Jurkat, Clone E6-1 (cell line): ENCODE measurements at regions not wholly inside any gene's neighbourhood (a gene's known extent, or its start where the extent isn't known, plus 50 kb on each side); places are given as distances from the start of the nearest gene placed in this dataset.
"Not testable (repeated sequence)": the region's sequence is repeated elsewhere in the genome, so short reads cannot be mapped to it uniquely, and the experiment has no call there.

ENCODE experiments used
- DNase-seq: peaks from one replicate; pipeline ENCODE4 v3.0.0-alpha.2; 2011; ENCODE audit warnings: low read depth, low spot score
- H3K4me3 ChIP-seq: 2 replicates; pipeline ENCODE4 v1.5.1; 2011; ENCODE audit warnings: mild to moderate bottlenecking, low read length, control low read depth, moderate library complexity

DNA sequence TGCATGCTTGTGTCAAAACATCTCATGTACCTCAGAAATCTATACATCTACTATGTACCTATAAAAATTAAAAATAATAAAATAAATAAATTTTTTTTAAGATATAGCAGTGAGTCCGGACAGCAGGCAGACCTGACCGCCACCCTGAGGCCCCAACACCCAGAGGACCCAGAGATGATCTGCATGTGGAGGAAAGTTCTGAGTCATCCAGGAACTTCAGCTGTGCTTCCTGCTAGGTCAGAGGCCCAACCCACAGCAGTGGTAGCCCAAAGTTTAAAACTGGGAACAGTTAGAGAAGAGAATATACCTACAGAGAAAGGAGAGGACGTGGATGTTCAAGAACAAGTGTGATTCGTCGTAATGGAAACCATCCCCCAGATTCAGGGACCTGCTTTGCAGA is 683.7 kb upstream of the NRP1 start:
- H3K4me3 ChIP-seq = no peak overlapping the region
- no peak for DNase-seq

DNA sequence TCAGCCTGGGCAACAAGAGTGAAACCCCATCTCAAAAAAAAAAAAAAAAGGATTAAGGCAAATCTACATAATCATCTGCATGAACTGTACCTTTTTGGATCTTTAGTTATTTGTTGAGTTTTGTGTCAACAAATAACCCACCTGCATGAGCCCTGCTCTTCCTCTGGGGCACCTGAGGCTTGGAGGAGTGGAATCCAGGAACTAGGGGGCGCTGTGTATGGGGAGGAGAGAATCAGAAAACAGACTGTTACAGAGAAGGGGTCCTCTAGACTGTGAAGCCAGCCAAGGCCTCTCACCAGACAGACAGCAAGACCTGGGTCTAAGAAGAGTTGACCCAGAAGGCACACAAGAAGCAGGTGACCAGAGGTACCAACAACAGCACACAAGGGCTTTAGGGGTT is 682.8 kb upstream of the NRP1 start:
- peak; percentile 7 for DNase-seq
- H3K4me3 ChIP-seq = no peak overlapping the region

DNA sequence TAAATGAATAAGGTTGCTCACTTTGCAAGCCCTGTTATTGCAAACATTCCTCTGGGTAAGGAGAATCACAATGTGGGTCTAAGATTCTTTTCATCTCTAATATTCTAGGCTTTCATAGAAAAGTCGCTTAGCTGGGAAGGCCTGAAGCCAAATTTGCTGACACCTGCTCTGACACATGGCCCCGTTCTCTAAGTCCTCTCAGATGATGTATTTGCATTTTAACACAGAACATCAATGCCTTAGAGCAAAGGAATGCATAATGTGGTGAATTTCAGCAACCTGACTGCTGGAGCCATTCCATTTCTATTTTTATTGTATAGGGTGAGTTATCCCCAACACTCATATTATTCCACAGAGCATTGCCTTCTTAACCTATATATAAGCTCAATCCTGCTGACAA is 682.1 kb upstream of the NRP1 start:
- DNase-seq = no peak
- H3K4me3 ChIP-seq = no peak overlapping the region

DNA sequence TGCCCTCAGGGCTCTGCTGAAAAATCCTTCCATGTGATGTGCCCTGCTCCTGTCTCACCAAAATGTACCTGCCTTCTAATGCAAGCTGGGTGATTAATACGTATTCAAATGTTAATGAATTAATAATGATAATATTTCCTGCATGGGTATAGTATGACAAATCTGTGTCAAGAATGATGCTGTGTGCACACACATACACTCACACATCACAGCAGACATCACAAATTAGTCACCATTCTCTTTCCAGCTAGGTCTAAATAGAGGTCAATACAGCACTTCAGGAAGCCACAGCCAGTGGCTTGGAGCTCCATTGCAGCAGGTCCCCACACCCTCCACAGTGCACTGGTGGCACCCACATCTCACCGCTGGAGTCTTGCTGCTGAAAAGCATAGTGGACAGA is 681.2 kb upstream of the NRP1 start:
- H3K4me3 ChIP-seq = no peak overlapping the region
- no peak for DNase-seq

DNA sequence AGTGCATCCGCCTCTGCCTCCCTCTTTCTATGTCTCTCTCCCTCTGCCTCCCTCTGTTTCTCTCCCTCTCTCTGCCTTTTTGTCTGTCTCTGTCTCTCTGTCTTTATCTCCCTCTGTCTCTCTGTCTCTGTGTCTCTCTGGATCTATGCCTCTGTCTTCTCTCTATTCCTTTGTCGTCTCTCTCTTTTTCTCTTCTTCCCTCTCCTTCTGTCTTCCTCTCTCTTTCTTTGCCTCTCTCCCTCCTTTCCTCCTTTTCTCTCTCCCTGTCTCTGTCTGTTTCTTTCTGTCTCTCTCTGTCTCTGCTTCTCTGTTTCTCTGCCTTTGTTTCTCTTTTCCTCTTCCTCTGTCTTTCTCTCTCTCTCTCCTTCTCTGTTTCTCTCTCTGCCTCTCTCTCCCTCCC is 678.8 kb upstream of the NRP1 start:
- no peak for DNase-seq
- no peak overlapping the region for H3K4me3 ChIP-seq

DNA sequence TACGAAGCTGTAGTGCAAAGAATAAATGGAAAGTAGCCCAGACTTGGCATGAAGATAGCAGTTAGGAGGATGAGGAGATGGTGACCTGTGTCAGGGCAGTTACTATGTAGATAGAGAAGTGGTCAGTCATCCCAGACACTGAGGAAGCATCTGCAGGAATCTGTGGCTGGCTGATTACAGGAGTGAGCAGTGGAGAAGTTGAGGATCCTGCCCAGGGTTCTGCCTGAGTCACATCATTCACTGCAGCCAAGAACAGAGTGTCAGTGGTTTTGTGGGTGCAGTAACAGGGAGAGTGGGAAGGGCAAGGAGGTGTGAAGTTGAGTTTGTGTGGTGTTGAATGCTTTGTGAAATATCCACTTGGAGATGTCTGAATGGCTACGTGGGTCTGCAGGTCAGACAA is 676.4 kb upstream of the NRP1 start:
- H3K4me3 ChIP-seq = no peak overlapping the region
- no peak for DNase-seq

DNA sequence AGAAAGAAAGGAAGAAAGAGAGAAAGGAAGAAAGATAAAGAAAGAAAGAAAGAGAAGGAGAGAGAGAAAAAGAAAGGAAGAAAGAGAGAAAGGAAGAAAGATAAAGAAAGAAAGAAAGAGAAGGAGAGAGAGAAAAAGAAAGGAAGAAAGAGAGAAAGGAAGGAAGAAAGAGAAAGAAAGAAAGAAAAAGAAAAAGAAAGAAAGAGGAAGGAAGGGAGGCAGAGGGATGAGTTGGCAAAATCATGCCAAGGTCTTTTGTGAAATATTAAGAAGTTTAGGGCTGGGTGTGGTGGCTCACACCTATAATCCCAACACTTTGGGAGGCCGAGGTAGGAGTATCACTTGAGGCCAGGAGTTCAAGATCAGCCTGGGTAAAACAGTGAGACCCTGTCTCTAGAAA is 675.8 kb upstream of the NRP1 start:
- not testable (repeated sequence) for DNase-seq, H3K4me3 ChIP-seq

DNA sequence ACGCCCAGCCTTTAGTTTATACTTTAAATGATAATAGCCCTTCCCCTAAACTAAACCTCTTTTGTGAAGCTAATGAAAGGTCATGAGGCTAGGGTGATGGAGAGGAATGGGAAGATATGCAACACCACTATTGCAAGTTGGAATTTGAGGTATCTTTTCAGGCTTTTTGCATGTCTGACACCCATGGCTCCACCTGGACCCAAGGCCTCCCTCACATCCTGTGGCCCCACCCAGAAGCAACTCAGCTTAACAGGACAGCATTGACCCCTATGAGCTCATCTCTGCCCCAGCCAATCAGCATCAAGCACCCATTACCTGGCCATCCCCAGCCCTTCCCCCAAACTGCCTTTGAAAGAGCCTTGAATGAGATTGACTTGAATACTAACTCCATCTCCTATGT is 674.2 kb upstream of the NRP1 start:
- no peak for DNase-seq
- no peak overlapping the region for H3K4me3 ChIP-seq

DNA sequence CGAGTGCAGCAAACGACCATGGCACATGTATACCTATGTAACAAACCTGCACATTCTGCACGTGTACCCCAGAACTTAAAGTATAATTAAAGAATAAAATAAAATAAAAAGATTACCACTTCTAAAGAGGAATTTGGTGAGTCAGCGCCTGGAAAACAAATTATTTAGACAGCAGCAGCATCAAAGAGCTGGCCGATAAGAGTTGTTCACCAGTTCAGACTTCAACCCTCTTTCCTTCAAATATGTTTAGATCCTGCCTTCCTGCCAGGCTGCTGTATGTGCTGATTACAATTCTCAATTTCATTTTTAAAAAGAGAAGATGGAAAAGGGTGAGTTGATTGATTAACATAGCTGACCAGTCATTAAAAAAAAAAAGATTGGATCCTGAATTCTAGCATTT is 672.0 kb upstream of the NRP1 start:
- no peak for DNase-seq
- H3K4me3 ChIP-seq = no peak overlapping the region

DNA sequence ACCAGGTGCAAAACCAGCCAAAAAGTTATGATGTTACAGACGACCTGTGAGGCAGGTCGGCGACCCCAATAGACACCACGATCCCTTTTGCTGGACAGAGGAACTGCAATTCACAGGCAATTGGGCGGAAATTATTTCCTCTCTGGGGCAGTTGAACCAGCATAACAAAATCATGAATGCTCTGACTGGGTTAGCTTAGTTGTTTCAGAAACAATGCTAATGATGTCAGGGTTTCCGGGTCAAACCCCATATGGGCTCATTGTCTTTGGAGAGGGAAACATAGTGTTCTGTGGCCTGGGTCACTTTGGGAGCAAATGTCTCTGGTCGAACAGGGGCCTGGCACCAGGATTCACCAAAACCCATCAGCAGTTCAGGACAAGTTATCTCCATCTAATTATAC is 669.1 kb upstream of the NRP1 start:
- no peak overlapping the region for H3K4me3 ChIP-seq
- no peak for DNase-seq

DNA sequence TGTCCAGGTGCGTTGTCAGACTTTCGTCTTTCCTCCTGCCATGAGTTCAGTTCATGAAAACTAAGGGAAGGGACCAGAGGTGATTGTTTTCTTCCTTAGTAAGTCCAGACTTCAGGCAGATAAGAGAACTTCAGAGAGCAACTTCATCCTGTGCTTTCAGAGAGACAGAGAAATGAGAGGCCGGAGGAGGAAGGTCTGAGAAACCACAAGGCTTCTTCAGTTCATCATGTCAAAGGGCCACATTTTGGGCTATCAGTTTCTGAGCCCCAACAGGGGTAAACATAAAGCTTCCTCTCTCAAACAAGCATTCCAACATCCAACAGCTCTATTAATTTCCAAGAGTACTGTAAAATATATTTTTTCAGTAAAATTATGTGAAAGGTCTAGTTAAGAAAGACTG is 668.4 kb upstream of the NRP1 start:
- no peak overlapping the region for H3K4me3 ChIP-seq
- DNase-seq = no peak

DNA sequence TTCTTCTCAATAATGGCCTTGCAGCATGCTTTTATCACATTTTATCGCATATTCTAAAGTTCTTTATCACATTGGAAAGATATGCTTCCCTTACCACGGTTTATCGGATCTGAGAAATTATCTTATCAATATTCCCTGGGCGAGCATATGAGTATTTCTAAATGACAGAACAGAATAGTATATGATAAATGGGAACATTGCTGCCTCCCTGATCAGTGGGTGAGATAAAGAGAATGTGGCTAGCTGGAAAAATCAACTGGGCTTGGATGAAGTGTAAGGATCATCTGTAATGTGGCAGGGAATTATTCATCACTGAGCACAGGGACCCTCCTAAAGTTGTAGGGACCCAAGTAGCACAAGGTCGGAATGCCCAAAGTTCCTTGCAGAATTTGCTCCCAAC is 667.4 kb upstream of the NRP1 start:
- no peak for DNase-seq

DNA sequence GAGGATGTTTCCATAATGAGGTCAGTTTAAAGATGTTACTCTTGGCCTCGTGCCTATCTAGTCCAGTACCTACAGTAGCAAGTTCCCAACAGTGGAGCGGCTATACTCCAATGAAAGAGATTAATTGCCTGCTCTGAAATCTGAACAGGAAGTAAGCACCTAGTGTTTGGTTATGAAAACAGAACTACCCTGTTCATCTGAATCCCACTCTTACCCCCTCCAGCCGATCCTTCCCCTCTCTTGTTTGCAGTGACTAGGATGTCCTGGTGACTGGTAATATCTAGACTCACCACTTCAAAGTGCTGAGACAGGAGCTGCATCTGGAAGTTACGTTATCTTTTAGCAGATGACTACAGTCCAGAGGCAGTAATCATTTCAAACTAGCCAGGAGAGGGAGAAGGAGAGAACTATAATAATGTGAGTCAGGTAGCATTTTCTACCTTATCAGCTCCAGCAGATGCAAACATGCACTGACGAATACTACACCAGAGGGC is 666.7 kb upstream of the NRP1 start:
- no peak overlapping the region for H3K4me3 ChIP-seq
- DNase-seq = no peak

More for the DNA sequence above, 667.4 kb upstream of the NRP1 start:
- no peak overlapping the region for H3K4me3 ChIP-seq

DNA sequence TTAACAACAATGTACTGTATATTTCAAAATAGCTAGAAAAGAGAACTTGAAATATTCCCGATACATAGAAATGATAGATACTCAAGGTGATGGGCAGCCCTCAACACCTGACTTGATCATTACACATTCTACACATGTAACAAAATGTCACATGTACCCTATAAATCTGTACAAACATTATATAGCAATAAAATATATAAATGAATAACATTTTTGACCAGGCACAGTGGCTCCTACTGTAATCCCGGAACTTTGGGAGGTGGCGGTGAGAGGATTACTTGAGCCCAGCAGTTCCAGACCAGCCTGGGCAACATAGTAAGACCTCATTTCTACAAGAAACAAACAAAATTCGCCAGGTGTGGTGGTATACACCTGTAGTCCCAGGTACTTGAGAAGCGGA is 659.5 kb upstream of the NRP1 start:
- DNase-seq = no peak

DNA sequence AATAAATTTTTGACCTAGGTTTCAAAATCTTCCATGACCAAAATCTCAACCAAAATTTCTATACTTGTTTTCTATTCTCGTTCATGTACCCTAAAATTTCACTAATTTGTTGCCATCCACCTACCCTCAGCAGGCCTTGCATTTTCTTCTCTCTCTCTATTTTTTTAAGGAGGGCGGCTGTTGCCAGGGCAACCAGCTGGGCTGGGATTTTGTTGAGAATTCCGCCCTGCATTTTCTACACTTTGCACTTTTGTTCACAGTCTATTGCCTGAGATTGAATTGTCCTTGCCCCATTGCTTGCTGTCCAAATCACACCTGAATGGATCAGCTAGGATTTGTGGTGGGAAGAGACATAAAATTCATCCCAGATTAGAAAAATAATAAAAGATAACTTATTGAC is 657.5 kb upstream of the NRP1 start:
- no peak for DNase-seq
- no peak overlapping the region for H3K4me3 ChIP-seq

More for the DNA sequence above, 659.5 kb upstream of the NRP1 start:
- no peak overlapping the region for H3K4me3 ChIP-seq

DNA sequence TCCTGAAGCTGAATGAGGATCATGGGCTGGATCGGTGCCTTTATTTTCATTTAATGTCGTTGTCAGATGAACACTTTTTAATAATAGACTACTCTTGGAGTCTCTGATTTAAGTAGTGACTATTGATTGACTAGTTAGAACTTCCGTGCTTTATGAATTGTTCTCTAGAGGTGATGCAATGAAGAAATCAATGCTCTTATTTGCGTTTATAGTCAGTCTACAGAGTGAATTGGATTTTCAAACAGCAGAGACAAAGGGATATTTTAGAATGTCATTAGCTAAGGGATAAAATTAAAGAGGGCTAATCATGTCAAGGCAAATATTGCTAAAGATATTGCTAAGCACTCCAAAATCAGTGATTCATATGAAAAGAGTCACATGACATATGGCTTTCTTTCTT is 652.0 kb upstream of the NRP1 start:
- no peak for DNase-seq
- no peak overlapping the region for H3K4me3 ChIP-seq

DNA sequence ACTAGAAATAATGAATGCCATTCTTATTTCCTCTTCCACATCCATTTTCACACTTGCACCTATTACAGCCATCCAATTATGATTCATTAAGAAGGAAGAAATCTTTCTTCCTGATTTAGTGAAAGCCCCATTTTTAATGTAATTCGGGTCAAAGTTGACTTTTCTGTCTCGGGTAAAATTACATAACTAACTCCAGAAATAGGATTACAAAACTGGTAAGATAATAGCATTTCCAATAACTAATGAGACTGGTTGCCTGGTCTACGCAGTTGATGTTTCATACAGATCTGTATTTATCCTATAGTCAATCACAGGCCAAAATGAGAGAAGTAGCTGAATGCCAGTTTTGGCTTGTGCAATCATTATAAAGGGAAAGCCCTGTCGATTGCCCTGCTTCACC is 651.5 kb upstream of the NRP1 start:
- H3K4me3 ChIP-seq = no peak overlapping the region
- DNase-seq = no peak

DNA sequence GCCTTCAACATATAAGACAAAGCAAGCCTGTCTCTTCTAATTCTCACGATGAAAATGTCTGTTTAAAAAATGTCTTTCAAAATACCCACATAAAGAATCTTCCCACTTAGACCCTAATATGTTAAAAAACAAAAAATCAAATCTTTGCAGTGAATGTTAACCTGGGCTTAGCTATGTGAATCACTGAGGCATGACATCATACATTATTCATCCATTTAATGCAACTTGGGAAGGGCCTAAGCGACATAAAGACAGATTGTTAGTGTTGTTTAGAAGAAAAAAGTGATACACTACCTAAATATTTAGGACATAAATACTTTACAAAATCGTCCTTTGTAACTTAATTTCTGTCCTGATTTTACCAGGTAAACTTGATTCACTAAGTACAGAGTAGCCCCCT is 648.5 kb upstream of the NRP1 start:
- DNase-seq = no peak
- H3K4me3 ChIP-seq = no peak overlapping the region

DNA sequence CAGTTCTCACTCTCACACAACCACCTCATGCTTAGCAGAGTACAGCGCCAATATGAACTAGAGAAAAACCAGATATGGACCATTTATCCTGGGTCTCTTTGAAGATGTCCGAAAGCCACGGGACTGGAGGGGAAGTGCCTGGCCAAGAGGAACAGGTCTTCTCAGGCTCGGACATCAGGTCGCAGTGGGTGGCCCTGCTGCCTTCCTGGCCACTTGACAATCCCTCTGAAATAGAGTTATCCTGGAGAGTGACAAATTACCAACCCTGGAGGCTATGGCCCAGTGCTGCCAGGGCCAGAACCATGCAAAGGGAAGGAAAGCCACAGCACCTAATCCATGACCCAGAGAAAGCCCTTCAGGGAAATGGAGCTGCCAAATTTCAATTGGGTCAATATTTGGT is 646.8 kb upstream of the NRP1 start:
- no peak overlapping the region for H3K4me3 ChIP-seq

DNA sequence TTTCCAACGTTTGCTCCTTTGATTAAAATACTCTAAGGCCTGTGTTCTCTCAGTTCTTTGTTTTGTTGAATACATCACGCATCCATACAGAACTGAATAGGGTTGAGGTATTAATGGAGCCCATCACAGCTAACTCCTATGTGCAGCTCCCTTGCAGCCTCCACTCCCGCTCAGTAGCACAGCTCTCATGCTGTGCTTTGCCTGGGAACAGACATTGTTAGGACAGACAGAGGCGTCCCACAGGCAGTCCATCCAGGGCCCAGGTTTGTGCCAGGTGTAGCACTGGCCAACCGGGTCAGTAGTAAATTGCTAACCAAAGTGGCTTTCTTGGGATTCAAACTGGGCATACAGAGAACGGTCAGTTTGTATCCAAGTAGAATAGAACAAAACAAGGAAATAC is 644.7 kb upstream of the NRP1 start:
- DNase-seq = no peak
- H3K4me3 ChIP-seq = no peak overlapping the region

More for the DNA sequence above, 646.8 kb upstream of the NRP1 start:
- DNase-seq = no peak

DNA sequence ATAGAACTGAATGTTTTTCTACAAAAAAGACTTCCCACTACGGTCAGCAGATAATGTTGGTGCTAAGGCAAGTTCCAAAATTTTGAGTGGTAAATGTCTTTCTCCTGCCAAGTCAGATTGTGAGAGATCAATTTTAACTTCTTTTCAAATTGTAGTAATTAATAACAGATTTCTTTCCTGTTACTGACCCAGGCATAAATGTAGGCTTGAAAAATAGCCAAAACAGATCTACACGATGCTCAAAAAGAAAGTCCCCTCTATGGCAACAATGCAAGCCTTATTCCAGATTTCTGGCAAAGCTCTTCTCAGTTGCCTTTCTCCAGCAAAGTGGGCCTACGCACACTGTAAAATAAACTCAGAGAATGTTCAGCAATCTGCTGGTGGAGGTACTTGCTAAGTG is 641.0 kb upstream of the NRP1 start:
- DNase-seq = no peak
- no peak overlapping the region for H3K4me3 ChIP-seq

DNA sequence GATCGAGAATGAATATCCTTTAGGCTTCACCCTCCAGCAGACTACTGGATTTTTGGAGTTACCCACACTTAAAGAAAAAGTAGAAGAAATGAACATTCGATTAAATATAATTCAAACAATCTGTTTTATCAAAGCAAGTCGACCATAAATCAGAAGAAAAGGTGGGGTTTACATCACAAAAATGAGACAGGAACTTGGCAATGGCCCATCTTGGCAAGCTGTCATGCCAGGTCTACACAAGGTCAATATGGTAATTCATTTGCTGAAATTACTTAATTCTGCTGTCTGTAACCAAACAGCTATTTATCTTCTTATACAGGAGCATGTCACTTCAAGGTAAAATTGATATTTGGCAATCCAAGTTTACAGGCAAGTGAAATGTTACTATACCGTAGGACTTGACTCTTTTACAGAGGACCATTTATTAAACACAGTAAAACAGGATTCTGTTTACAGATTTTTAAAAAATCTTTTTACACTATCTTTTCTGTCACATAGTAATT is 640.6 kb upstream of the NRP1 start:
- no peak overlapping the region for H3K4me3 ChIP-seq
- no peak for DNase-seq
